ENCODE measurements at regions not wholly inside any gene's neighbourhood (a gene's known extent, or its start where the extent isn't known, plus 50 kb on each side); places are given as distances from the start of the nearest gene placed in this dataset.

- TF ChIP-seq EP300 (IDR thresholded peaks at IDR 0.05) (no peak), POLR2AphosphoS5 (IDR thresholded peaks at IDR 0.05) (no peak), CTCF (IDR thresholded peaks at IDR 0.05) (no peak), POLR2A (IDR thresholded peaks at IDR 0.05) (no peak)
- no peaks in the 10 kb centered on the region for H3K27me3 ChIP-seq
- WGBS, 2 donors = 85 to 95% methylated on average over 2 of the region's 2 CpGs
- no peaks in the 10 kb centered on the region for H3K4me1 ChIP-seq
- intact Hi-C loops (cut with DNase I) = no loop called here
- H3K27ac ChIP-seq = no peak overlapping the region
- H3K4me3 ChIP-seq = no peak overlapping the region
- no peaks in the 10 kb centered on the region for H3K9me3 ChIP-seq
- DNase-seq = no peak
- no peaks in the 10 kb centered on the region for H3K36me3 ChIP-seq
Measured at GRCh38 chr20:11387189-11387754, 530.4 kb upstream of the BTBD3 start.

- H3K27ac ChIP-seq = no peak overlapping the region
- no peaks in the 10 kb centered on the region for H3K4me1 ChIP-seq
- no peaks in the 10 kb centered on the region for H3K27me3 ChIP-seq
- H3K4me3 ChIP-seq = no peak overlapping the region
- H3K9me3 ChIP-seq = no peaks in the 10 kb centered on the region
- TF ChIP-seq POLR2AphosphoS5 (IDR thresholded peaks at IDR 0.05) = no peak
- TF ChIP-seq POLR2A (IDR thresholded peaks at IDR 0.05) = no peak
- TF ChIP-seq EP300 (IDR thresholded peaks at IDR 0.05) = no peak
- TF ChIP-seq CTCF (IDR thresholded peaks at IDR 0.05) = no peak
- DNase-seq = no peak
- no peaks in the 10 kb centered on the region for H3K36me3 ChIP-seq
- intact Hi-C loops (cut with DNase I) = no loop called here
Measured at GRCh38 chr20:11389186-11389585, 528.5 kb upstream of the BTBD3 start.

GRCh38 chr20:11391591-11391990 is 526.1 kb upstream of the BTBD3 start:
- Histone ChIP-seq H3K4me1 (no peaks in the 10 kb centered on the region), H3K9me3 (no peaks in the 10 kb centered on the region), H3K27ac (no peak overlapping the region), H3K4me3 (no peak overlapping the region), H3K27me3 (no peaks in the 10 kb centered on the region), H3K36me3 (no peaks in the 10 kb centered on the region)
- TF ChIP-seq POLR2A (IDR thresholded peaks at IDR 0.05) = no peak
- TF ChIP-seq EP300 (IDR thresholded peaks at IDR 0.05) = no peak
- TF ChIP-seq POLR2AphosphoS5 (IDR thresholded peaks at IDR 0.05) = no peak
- TF ChIP-seq CTCF (IDR thresholded peaks at IDR 0.05) = no peak
- no peak for DNase-seq
- 45 to 48% methylated on average over 2 of the region's 2 CpGs for WGBS, 2 donors
- intact Hi-C loops (cut with DNase I) = no loop called here

GRCh38 chr20:11394145-11394833 is 523.4 kb upstream of the BTBD3 start:
- H3K27ac ChIP-seq = no peak overlapping the region
- H3K9me3 ChIP-seq = no peaks in the 10 kb centered on the region
- intact Hi-C loops (cut with DNase I) = no loop called here
- no peaks in the 10 kb centered on the region for H3K27me3 ChIP-seq
- no peak for DNase-seq
- 83 to 94% methylated on average over 2 of the region's 2 CpGs for WGBS, 2 donors
- H3K4me3 ChIP-seq = no peak overlapping the region
- H3K4me1 ChIP-seq = no peaks in the 10 kb centered on the region
- H3K36me3 ChIP-seq = no peaks in the 10 kb centered on the region
- TF ChIP-seq POLR2AphosphoS5 (IDR thresholded peaks at IDR 0.05) (no peak), EP300 (IDR thresholded peaks at IDR 0.05) (no peak), CTCF (IDR thresholded peaks at IDR 0.05) (no peak), POLR2A (IDR thresholded peaks at IDR 0.05) (no peak)

GRCh38 chr20:11395581-11395980 is 522.1 kb upstream of the BTBD3 start:
- no peak overlapping the region for H3K4me3 ChIP-seq
- intact Hi-C loops (cut with DNase I) = no loop called here
- no peaks in the 10 kb centered on the region for H3K4me1 ChIP-seq
- TF ChIP-seq CTCF (IDR thresholded peaks at IDR 0.05) = no peak
- TF ChIP-seq POLR2A (IDR thresholded peaks at IDR 0.05) = no peak
- TF ChIP-seq POLR2AphosphoS5 (IDR thresholded peaks at IDR 0.05) = no peak
- no peak for TF ChIP-seq EP300 (IDR thresholded peaks at IDR 0.05)
- 90 to 92% methylated on average over 2 of the region's 2 CpGs for WGBS, 2 donors
- no peaks in the 10 kb centered on the region for H3K27me3 ChIP-seq
- H3K36me3 ChIP-seq = no peaks in the 10 kb centered on the region
- H3K27ac ChIP-seq = no peak overlapping the region
- DNase-seq = no peak
- H3K9me3 ChIP-seq = no peaks in the 10 kb centered on the region

Data from sigmoid colon (tissue), 6 donors.